Left colon (tissue), 2 donors: ENCODE measurements at regions not wholly inside any gene's neighbourhood (a gene's known extent, or its start where the extent isn't known, plus 50 kb on each side); places are given as distances from the start of the nearest gene placed in this dataset.

Experiments used
- ATAC-seq: fragments of 200-7000 bp; cut with Tn5 transposase; one replicate; pipeline ENCODE4 v1.9.1; 2020; ENCODE audit warnings: mild to moderate bottlenecking, moderate library complexity
- DNase-seq, 2 donors: peaks; one replicate each; pipeline ENCODE4 v3.0.0-alpha.2; 2020
- intact Hi-C, 2 donors: fragments of 100-400 bp; cut with DNase I in 1 of 2; cut with micrococcal nuclease in 1 of 2; formaldehyde crosslinking; loops; one replicate each; pipeline versions ENCODE4 v1.11.2 to v1.14.0; 2022; cut with DNase I, micrococcal nuclease
- donor health status: DM: no; HTN: no; CAD: no.
- donor health status: DM: yes; HTN: yes; CAD: no.

- no peak for DNase-seq
- no peak for ATAC-seq
- intact Hi-C loops, result no loop called here
Measured at GRCh38 chr15:81987628-81988027, 58.2 kb downstream of the MEX3B start.

DNA sequence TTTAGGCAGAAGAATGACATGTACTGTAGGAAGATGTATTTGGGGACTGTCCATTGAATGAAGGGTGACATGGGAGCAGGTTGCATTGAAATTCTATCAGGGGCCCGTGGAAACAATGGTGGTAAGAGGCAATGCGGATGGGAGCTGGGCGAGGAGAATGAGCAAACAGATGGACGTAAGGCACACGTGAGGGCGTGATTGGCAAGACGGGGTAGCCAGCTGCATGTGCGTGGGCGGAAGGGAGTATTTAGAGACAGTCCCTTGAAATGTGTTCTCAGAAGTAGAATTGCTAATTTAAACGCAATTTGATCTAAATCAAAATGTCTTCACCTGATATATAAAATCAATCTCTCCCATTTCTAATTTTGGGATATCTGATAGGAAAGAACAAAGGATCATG lies 62.3 kb downstream of the MEX3B start:
- ATAC-seq (no peak), DNase-seq (no peak)
- intact Hi-C loops, result no loop called here

DNA sequence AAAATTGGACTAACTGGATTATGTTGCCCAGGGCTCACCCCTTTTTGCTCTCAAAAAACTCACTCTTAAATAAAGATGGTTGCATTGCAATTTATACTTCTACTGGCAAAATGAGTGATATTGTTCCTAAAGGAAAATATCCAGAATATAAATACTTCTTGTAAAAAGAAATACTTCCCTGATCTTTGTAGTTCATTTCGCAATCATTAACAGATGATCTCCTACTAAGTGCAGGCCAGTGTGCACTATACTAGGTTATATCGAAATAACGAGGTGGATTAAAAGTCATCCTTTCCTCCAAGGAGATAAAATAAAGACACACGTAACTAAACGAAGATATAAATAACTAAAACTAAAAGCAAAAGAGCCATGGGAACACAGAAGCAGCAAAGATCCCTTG lies 63.0 kb downstream of the MEX3B start:
- intact Hi-C loops, result no loop called here
- ATAC-seq, result no peak
- DNase-seq, result no peak

GRCh38 chr15:81981908-81982307 lies 63.9 kb downstream of the MEX3B start:
- DNase-seq, result no peak

DNA sequence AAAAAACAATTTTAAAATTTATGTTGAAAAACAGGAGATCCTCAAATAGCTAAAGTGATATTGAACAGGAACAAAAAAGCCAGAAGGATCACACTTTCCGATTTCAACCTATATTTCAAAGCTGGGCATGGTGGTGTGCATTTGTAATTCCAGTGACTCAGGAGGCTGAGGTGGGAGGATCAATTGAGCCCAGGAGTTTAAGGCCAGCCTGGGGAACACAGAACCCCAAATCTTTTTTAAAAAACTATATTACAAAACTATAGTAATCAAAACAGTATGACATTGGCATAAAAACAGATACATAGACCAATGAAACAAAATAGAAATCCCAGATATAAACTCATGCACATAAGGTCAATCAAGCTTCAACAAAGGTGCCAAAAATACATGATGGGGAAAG lies 68.4 kb downstream of the MEX3B start:
- intact Hi-C loops, result no loop called here
- ATAC-seq (no peak), DNase-seq (no peak)

More at GRCh38 chr15:81981908-81982307, 63.9 kb downstream of the MEX3B start:
- intact Hi-C loops, result no loop called here
- no peak for ATAC-seq

GRCh38 chr15:81968691-81969090 lies 77.1 kb downstream of the MEX3B start:
- DNase-seq (no peak), ATAC-seq (no peak)

GRCh38 chr15:81966631-81967030 lies 79.2 kb downstream of the MEX3B start:
- intact Hi-C loops, result no loop called here
- DNase-seq, result no peak
- no peak for ATAC-seq

More at GRCh38 chr15:81968691-81969090, 77.1 kb downstream of the MEX3B start:
- intact Hi-C loops, result no loop called here

- intact Hi-C loops, result no loop called here
- no peak for ATAC-seq
- no peak for DNase-seq
Measured at GRCh38 chr15:81962482-81962881, 83.3 kb downstream of the MEX3B start.

DNA sequence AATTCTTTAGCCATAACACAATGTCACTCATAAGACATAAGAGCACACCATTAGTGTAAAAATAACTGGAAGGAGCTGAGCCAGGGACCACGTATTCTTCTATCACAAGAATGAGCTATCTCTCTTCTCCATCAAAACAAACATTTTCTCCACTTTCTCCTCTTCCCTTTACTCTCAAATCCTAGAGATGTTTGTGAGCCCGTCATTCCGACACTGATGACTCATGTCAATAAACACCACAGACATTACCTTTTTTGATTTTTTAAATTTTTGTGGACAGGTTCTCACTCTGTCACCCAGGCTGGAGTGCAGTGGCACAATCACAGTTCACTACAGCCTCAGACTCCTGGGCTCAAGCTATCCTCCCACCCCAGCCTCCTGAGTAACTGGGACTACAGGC lies 86.6 kb downstream of the MEX3B start:
- ATAC-seq (no peak), DNase-seq (no peak)
- intact Hi-C loops, result no loop called here

- intact Hi-C loops, result no loop called here
- DNase-seq (no peak), ATAC-seq (no peak)
Measured at GRCh38 chr15:81957698-81958097, 88.1 kb downstream of the MEX3B start.

DNA sequence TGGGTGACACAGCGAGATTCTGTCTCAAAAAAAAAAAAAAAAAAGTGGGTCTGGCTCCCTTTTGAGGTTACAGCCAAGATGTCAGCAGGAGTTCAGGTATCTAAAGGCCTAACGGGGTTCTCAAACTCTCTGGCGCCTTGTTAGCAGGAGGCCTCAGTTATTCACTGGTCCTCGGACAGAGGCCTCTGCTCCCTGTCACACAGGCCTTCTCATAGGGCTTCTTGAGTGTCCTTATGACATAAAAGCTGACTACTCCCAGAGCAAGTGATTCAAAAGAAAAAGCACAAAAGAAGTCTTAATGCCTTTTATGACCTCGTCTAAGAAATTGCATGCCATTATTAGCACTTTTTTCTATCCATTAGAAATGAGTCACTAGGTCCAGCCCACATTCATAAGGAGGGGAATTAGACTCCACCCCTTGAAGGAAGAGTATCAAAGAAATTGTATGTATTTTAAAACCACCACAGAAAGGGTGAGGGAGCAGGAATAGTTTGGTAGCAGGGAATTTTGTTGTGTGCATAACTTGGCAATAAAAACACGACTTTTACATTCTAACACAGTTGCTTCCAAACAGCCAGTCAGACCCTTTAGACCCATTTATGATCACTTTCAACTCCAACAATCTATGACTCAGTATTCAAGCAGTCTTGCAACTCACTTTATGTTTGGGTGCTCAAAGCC lies 90.3 kb downstream of the MEX3B start:
- intact Hi-C loops, result no loop called here
- ATAC-seq, result no peak

DNA sequence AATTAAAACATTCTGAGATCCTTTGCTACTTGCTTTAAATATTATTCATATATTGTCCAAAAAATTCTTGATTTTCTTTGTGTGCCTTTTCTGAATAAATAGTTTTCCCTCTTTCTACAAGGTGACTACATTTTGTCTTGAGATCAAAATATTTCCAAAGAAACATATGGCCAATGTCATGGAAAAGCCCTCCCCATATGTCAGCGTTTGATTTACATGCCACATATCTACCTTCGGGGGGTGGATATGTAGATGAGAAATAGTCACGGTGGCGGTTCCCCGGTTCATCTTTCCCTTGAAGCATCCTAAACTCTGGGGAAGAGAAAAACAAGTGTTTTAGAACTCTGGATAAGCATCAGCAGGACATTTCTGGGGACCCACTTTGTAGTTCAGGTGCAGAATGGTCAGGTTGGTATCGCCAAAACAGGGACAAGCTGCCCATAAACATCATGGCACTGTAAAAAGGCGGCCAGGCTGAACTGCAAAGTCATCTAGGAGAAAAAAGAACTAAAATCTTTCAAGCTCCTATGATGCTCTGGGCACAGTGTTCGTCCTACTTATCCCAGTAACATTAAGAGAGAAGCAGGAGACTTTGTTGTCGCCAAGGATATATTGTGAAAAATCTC lies 91.5 kb downstream of the MEX3B start:
- DNase-seq (no peak), ATAC-seq (no peak)
- intact Hi-C loops, result no loop called here

More for the DNA sequence above, 90.3 kb downstream of the MEX3B start:
- DNase-seq, result no peak

DNA sequence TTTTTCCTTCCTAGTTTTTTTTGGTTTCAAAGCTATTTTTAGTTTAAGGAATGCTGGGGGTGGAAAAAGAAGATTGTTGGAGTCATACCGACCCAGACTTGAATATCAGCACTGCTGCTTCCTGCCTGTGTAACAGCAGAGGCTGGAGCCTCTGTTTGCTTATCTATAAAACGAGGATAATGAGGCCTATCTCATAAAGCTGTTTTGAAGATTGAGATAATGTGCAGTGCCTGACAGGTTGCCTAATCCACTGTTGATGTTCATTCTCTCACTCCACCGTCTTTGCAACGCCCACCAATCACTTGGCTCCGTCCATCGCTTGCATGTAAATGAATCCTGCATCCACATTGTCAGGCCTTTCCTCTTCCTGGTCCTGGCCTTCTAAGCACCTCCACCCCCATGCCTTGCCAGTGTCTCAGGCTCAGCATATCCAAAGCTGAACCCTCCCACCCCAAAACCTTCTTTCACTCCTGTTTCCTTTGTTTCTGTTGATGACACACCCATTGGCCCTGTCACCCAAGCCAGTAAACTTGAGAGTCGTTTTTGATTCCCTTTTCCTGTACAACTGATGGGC lies 94.9 kb downstream of the MEX3B start:
- DNase-seq (no peak), ATAC-seq (peak; percentile 69)
- intact Hi-C loops, result no loop called here

DNA sequence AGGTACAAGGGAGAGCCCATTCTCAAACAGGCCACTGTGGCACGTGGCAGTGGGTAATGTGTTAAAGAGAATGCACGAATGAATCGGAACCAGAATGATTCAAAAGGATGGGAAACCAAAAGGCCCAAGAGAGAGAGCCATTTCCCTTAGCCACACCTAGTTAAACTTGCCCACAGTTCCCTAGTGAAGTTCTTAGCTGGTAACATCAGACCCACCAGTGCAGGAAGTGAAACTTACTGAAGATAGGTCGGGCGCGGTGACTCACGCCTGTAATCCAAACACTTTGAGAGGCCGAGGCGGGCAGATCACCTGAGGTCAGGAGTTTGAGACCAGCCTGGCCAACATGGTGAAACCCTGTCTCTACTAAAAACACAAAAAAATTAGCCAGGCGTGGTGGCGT lies 97.1 kb downstream of the MEX3B start:
- no peak for ATAC-seq
- intact Hi-C loops, result no loop called here
- DNase-seq, result no peak

GRCh38 chr15:81948222-81948621 lies 97.6 kb downstream of the MEX3B start:
- intact Hi-C loops, result no loop called here
- DNase-seq (no peak), ATAC-seq (no peak)

- intact Hi-C loops, result no loop called here
- no peak for DNase-seq
- ATAC-seq, result no peak
Measured at GRCh38 chr15:81947548-81947947, 98.3 kb downstream of the MEX3B start.

DNA sequence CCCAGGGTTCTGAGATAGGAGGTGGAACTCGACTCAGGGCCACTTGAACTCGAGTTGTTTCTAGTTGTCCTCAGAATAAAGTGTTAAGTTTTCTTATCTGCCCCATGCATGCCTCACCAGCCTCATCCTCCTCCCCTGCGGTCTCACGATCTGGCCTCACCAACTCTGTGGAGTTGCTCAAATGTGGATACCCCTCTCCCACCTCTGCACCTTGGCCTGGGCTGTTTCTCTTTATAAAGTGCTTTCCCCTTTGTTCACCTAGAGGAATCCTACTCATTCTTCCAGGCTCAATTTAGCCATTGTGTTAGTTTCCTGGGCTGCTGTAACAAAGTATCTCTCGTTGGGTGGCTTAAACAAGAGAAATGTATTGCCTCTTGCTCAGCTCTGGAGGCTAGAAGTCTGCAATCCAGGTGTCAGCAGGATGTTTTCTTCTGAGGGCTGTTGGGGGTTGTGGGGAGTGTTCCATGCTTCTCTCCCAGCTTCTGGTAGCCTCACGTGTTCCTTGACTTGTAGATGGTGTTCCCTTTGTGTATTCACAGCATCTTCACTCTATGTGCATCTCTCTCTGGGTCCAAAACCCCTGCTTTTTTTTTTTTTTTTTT lies 100.7 kb downstream of the MEX3B start:
- no peak for ATAC-seq
- intact Hi-C loops, result no loop called here
- DNase-seq, result no peak

- intact Hi-C loops, result no loop called here
- no peak for DNase-seq
Measured at GRCh38 chr15:81942655-81943195, 103.1 kb downstream of the MEX3B start.

DNA sequence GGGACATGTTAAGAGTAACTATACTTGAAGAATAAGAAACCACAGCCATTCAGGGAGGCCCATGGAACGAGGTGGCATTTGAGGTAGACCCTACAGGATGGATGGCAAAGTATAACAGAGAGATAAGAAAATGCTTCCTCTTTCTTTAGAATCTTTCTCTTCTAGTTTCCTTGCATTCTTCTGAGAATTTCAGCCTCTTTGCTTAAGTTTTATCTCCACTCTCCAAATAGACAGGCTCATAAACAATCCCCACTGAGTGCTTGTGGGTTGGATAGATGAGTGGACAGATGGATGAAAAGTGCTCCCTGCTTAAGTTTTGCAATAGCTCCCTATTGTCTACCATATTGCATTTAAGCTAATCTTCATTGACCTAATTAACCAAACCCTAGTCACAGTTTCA lies 103.7 kb downstream of the MEX3B start:
- intact Hi-C loops, result no loop called here

More at GRCh38 chr15:81942655-81943195, 103.1 kb downstream of the MEX3B start:
- ATAC-seq, result no peak

GRCh38 chr15:81941479-81941878 lies 104.3 kb downstream of the MEX3B start:
- intact Hi-C loops, result no loop called here
- ATAC-seq (no peak), DNase-seq (no peak)

More for the DNA sequence above, 103.7 kb downstream of the MEX3B start:
- DNase-seq, result no peak
- no peak for ATAC-seq
